SK-N-SH (cell line): ENCODE measurements at regions not wholly inside any gene's neighbourhood (a gene's known extent, or its start where the extent isn't known, plus 50 kb on each side); places are given as distances from the start of the nearest gene placed in this dataset.

Experiments
- CTCF ChIA-PET: fragments of 300-600, 350-600 bp; formaldehyde crosslinking; extraction: SDS; loops from one replicate; lab custom pipeline; 2021; lab: Yijun Ruan, JAX
- POLR2A ChIA-PET: fragments of 350-600 bp; sonication (Branson Sonifier 250); formaldehyde crosslinking; extraction: SDS; loops from one replicate; lab custom pipeline; 2020; ENCODE audit warnings: antibody characterized with exemption, inconsistent platforms; lab: Yijun Ruan, JAX
- DNase-seq: peaks from one replicate; pipeline ENCODE4 v3.0.0; 2012
- H2AFZ ChIP-seq: fragments of 200-600 bp; sonication (generic); 2 replicates; pipeline ENCODE4 v1.8.1; 2016; ENCODE audit warnings: antibody characterized with exemption, mild to moderate bottlenecking, low read depth
- H3F3A ChIP-seq: fragments of 200-600 bp; sonication (generic); replicated peaks from 2 replicates; pipeline ENCODE3; 2016; ENCODE audit warnings: antibody characterized with exemption, mild to moderate bottlenecking; ENCODE audit not compliant: insufficient read depth
- H3K27ac ChIP-seq, 2 experiments: fragments of 200-500 bp in 1 of 2; fragments of 200-600 bp in 1 of 2; sonication (Bioruptor generic) in 1 of 2; sonication (generic), shearing (Covaris generic) in 1 of 2; 2 replicates each; pipeline versions ENCODE4 v1.5.1 to v1.6.1; 2014 to 2016; ENCODE audit warnings: low read depth in 2 of 2, inconsistent platforms in 1 of 2, low read length in 1 of 2, mild to moderate bottlenecking in 1 of 2, mixed read lengths in 1 of 2
- H3K27me3 ChIP-seq: fragments of 200-600 bp; sonication (generic), shearing (Covaris generic); 2 replicates; pipeline ENCODE4 v1.6.1; 2016; ENCODE audit warnings: mixed run types; ENCODE audit not compliant: insufficient read depth
- H3K36me3 ChIP-seq, 2 experiments: fragments of 200-500 bp in 1 of 2; fragments of 200-600 bp in 1 of 2; sonication (Bioruptor generic) in 1 of 2; sonication (generic) in 1 of 2; replicated peaks in 1 of 2; 2 replicates each; pipeline versions ENCODE3 to v1.5.1; 2014 to 2016; ENCODE audit warnings: low read length in 1 of 2, mild to moderate bottlenecking in 1 of 2; ENCODE audit not compliant: insufficient read depth in 2 of 2, control insufficient read depth in 1 of 2
- H3K4me1 ChIP-seq, 2 experiments: fragments of 200-500 bp in 1 of 2; fragments of 200-600 bp in 1 of 2; sonication (Bioruptor generic) in 1 of 2; sonication (generic), shearing (Covaris generic) in 1 of 2; 2 replicates each; pipeline versions ENCODE4 v1.5.1 to v1.6.1; 2014 to 2016; ENCODE audit warnings: low read depth in 1 of 2, low read length in 1 of 2, mixed run types in 1 of 2; ENCODE audit not compliant: insufficient read depth in 2 of 2, control insufficient read depth in 1 of 2
- H3K4me2 ChIP-seq: fragments of 200-600 bp; sonication (generic), shearing (Covaris generic); 2 replicates; pipeline ENCODE4 v1.6.1; 2017; ENCODE audit warnings: mixed run types
- H3K4me3 ChIP-seq, 2 experiments: fragments of 200-500 bp in 1 of 2; fragments of 200-600 bp in 1 of 2; sonication (Bioruptor generic) in 1 of 2; sonication (generic), shearing (Covaris generic) in 1 of 2; 2 replicates each; pipeline versions ENCODE4 v1.5.1 to v1.8.1; 2014 to 2016; ENCODE audit warnings: low read depth in 2 of 2, inconsistent platforms in 1 of 2, low read length in 1 of 2, mild to moderate bottlenecking in 1 of 2, mixed read lengths in 1 of 2, moderate library complexity in 1 of 2
- H3K79me2 ChIP-seq: fragments of 200-600 bp; sonication (generic); 2 replicates; pipeline ENCODE4 v1.8.1; 2017; ENCODE audit warnings: mild to moderate bottlenecking; ENCODE audit not compliant: insufficient read depth
- H3K9ac ChIP-seq: fragments of 200-600 bp; sonication (generic); 2 replicates; pipeline ENCODE4 v1.6.1; 2017; ENCODE audit warnings: mixed run types
- H3K9me2 ChIP-seq: fragments of 200-600 bp; sonication (generic); 2 replicates; pipeline ENCODE4 v1.6.1; 2017; ENCODE audit warnings: mixed run types
- H3K9me3 ChIP-seq: fragments of 200-600 bp; sonication (generic); 2 replicates; pipeline ENCODE4 v1.6.1; 2017; ENCODE audit warnings: mixed run types, mild to moderate bottlenecking, moderate library complexity
- H4K20me1 ChIP-seq: fragments of 200-600 bp; sonication (generic); 2 replicates; pipeline ENCODE4 v1.6.1; 2017; ENCODE audit warnings: mild to moderate bottlenecking, mixed run types; ENCODE audit not compliant: insufficient read depth
- CHD2 ChIP-seq: fragments of 150-350 bp; IDR thresholded peaks from 2 replicates; pipeline ENCODE4 v1.6.1; 2018; ENCODE audit warnings: low read length; ENCODE audit not compliant: partially characterized antibody
- FOXM1 ChIP-seq: IDR thresholded peaks from 2 replicates; pipeline ENCODE4 v1.4.0; 2012; ENCODE audit warnings: low read depth, mild to moderate bottlenecking
- GABPA ChIP-seq: IDR thresholded peaks from 2 replicates; pipeline ENCODE4 v1.4.0; 2012; ENCODE audit warnings: low read depth, mild to moderate bottlenecking
- GATA2 ChIP-seq: sonication (generic); formaldehyde crosslinking; IDR thresholded peaks from 2 replicates; pipeline ENCODE4 v1.5.0; 2020; ENCODE audit warnings: mild to moderate bottlenecking, missing genetic modification reagents
- JUND ChIP-seq: IDR thresholded peaks from 2 replicates; pipeline ENCODE4 v1.4.0; 2012
- POLR2AphosphoS5 ChIP-seq: IDR thresholded peaks from 2 replicates; pipeline ENCODE4 v1.6.1; 2012; ENCODE audit warnings: low read depth, low read length
- RCOR1 ChIP-seq: fragments of 150-350 bp; IDR thresholded peaks from 2 replicates; pipeline ENCODE4 v1.6.1; 2017; ENCODE audit warnings: antibody characterized with exemption, low read length
- RXRA ChIP-seq: IDR thresholded peaks from 2 replicates; pipeline ENCODE4 v1.4.0; 2012; ENCODE audit warnings: low read depth, mild to moderate bottlenecking, borderline replicate concordance
- SMC3 ChIP-seq: IDR thresholded peaks from 2 replicates; pipeline ENCODE4 v1.6.1; 2012; ENCODE audit warnings: low read depth, low read length, improper control_type of control experiment
- TAF1 ChIP-seq: IDR thresholded peaks from 2 replicates; pipeline ENCODE4 v1.6.1; 2012; ENCODE audit warnings: low read depth, mild to moderate bottlenecking, low read length, moderate library complexity, borderline replicate concordance
- TEAD4 ChIP-seq: IDR thresholded peaks from 2 replicates; pipeline ENCODE4 v1.4.0; 2012; ENCODE audit warnings: mild to moderate bottlenecking, borderline replicate concordance; ENCODE audit not compliant: insufficient read depth
- YY1 ChIP-seq: IDR thresholded peaks from 2 replicates; pipeline ENCODE4 v1.4.0; 2012; ENCODE audit warnings: low read depth, mild to moderate bottlenecking
- WGBS: methylation state at CpG from one replicate; pipeline ENCODE4 v1.1.6; 2017; ENCODE audit warnings: low lambda C conversion rate; 5-methylcytosine and 5-hydroxymethylcytosine counted together
- TF ChIP-seq, protein P1 (sequence below): fragments of 150-350 bp; IDR thresholded peaks from 2 replicates; pipeline ENCODE4 v1.6.1; 2016; ENCODE audit warnings: mild to moderate bottlenecking, low read depth, low read length
- TF ChIP-seq, protein P2 (sequence below): IDR thresholded peaks from 2 replicates; pipeline ENCODE4; 2012
- TF ChIP-seq, protein P3 (sequence below): IDR thresholded peaks from 2 replicates; pipeline ENCODE4 v1.4.0; 2012; ENCODE audit warnings: low read depth, borderline replicate concordance
- TF ChIP-seq, protein P4 (sequence below): IDR thresholded peaks from 2 replicates; pipeline ENCODE4 v1.4.0; 2012; ENCODE audit warnings: low read depth
- TF ChIP-seq, protein P5 (sequence below): IDR thresholded peaks from 2 replicates; pipeline ENCODE4 v1.4.0; 2012; ENCODE audit warnings: low read depth, borderline replicate concordance

DNA sequence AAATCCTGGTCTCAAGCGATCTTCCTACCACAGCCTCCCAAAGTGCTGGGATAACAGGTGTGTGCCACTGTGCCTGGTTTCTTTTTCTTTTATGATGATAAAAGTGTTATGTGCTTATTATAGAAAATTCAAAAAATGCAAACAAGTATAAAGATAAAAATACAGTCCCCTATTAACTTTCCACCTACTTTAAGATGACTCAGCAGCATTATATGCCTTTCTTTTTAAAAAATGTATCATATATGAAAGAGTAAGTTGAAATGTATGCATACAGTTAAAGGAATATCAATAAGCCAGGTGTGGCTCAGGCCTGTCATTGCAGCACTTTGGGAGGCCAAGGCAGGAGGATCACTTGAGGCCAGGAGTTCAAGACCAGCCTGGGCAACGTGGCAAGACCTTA is 216.9 kb upstream of the GALNT17 start:
- no peak overlapping the region for H3K27ac ChIP-seq
- no peaks in the 10 kb centered on the region for H3K9me3 ChIP-seq
- no peaks in the 10 kb centered on the region for H4K20me1 ChIP-seq
- H3F3A ChIP-seq, result no peaks in the 10 kb centered on the region
- H3K27me3 ChIP-seq, result no peaks in the 10 kb centered on the region
- no peak overlapping the region for H2AFZ ChIP-seq
- H3K4me2 ChIP-seq, result no peak overlapping the region
- TF ChIP-seq, protein P1, sequence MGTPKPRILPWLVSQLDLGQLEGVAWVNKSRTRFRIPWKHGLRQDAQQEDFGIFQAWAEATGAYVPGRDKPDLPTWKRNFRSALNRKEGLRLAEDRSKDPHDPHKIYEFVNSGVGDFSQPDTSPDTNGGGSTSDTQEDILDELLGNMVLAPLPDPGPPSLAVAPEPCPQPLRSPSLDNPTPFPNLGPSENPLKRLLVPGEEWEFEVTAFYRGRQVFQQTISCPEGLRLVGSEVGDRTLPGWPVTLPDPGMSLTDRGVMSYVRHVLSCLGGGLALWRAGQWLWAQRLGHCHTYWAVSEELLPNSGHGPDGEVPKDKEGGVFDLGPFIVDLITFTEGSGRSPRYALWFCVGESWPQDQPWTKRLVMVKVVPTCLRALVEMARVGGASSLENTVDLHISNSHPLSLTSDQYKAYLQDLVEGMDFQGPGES, result no peak
- TF ChIP-seq JUND (no peak), GATA2 (no peak), POLR2AphosphoS5 (no peak), RCOR1 (no peak), CHD2 (no peak), SMC3 (no peak), GABPA (no peak), YY1 (no peak), TEAD4 (no peak), TAF1 (no peak), RXRA (no peak), FOXM1 (no peak)
- TF ChIP-seq, protein P2, sequence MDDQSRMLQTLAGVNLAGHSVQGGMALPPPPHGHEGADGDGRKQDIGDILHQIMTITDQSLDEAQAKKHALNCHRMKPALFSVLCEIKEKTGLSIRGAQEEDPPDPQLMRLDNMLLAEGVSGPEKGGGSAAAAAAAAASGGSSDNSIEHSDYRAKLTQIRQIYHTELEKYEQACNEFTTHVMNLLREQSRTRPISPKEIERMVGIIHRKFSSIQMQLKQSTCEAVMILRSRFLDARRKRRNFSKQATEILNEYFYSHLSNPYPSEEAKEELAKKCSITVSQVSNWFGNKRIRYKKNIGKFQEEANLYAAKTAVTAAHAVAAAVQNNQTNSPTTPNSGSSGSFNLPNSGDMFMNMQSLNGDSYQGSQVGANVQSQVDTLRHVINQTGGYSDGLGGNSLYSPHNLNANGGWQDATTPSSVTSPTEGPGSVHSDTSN, result no peak
- TF ChIP-seq, protein P3, sequence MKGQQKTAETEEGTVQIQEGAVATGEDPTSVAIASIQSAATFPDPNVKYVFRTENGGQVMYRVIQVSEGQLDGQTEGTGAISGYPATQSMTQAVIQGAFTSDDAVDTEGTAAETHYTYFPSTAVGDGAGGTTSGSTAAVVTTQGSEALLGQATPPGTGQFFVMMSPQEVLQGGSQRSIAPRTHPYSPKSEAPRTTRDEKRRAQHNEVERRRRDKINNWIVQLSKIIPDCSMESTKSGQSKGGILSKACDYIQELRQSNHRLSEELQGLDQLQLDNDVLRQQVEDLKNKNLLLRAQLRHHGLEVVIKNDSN, result no peak
- TF ChIP-seq, protein P4, sequence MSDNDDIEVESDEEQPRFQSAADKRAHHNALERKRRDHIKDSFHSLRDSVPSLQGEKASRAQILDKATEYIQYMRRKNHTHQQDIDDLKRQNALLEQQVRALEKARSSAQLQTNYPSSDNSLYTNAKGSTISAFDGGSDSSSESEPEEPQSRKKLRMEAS, result no peak
- TF ChIP-seq, protein P5, sequence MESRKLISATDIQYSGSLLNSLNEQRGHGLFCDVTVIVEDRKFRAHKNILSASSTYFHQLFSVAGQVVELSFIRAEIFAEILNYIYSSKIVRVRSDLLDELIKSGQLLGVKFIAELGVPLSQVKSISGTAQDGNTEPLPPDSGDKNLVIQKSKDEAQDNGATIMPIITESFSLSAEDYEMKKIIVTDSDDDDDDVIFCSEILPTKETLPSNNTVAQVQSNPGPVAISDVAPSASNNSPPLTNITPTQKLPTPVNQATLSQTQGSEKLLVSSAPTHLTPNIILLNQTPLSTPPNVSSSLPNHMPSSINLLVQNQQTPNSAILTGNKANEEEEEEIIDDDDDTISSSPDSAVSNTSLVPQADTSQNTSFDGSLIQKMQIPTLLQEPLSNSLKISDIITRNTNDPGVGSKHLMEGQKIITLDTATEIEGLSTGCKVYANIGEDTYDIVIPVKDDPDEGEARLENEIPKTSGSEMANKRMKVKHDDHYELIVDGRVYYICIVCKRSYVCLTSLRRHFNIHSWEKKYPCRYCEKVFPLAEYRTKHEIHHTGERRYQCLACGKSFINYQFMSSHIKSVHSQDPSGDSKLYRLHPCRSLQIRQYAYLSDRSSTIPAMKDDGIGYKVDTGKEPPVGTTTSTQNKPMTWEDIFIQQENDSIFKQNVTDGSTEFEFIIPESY, result no peak
- H3K9ac ChIP-seq, result no peak overlapping the region
- CTCF ChIA-PET, result no interaction called here
- no peaks in the 10 kb centered on the region for H3K4me1 ChIP-seq
- no peaks in the 10 kb centered on the region for H3K9me2 ChIP-seq
- H3K79me2 ChIP-seq, result no peaks in the 10 kb centered on the region
- 23% methylated on average over 2 of the region's 2 CpGs for WGBS
- POLR2A ChIA-PET, result no interaction called here
- H3K36me3 ChIP-seq, result no peaks in the 10 kb centered on the region
- no peak for DNase-seq
- no peak overlapping the region for H3K4me3 ChIP-seq
